ENCODE measurements at regions not wholly inside any gene's neighbourhood (a gene's known extent, or its start where the extent isn't known, plus 50 kb on each side); places are given as distances from the start of the nearest gene placed in this dataset.

DNA sequence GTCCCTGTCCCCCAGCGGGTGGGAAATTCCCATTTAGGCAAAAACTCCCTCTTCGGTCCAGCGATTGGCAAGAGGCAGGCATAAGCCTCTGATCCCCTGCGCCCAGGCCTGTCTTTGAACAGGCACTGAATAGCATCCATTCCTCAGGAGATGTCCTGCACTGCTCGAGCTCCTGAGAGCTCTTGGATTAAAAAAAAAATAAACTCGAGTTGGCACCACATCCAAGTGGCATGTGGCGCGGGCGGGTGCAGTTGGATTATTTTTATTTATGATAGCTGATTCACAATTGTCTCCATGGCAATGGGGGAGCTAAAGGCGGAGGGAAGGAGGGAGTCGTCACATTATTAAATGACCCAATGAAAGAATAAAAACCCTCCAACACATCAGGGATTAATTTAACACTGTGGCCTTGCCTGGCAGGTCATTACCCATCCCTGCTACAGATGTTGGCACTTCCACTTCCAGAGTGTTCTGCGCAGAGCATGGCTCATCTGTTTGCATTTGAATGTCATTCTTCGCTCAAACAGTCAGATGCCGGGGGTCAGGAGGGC, 207.2 kb downstream of the AACS start:
- no peak for DNase-seq

DNA sequence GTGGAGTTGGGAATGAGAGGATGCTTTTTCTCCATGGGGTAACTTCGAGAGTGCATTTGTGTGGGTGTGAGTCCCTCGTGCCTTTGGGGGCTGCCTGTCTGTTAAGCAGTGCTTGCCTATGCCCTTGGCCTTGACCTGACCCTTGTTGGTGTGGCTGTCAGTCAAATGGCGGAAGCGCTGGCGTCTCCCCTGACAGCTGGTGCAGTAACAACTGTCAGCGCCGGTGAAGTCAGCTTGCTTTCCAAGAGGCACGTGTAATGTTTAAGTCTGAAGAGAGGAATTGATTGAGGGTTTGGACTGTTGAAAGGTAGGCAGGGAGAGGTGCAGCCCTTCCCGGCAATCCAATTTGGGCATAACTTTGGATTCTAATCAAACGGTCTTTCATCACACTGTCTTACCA, 211.3 kb downstream of the AACS start:
- no peak for DNase-seq

DNA sequence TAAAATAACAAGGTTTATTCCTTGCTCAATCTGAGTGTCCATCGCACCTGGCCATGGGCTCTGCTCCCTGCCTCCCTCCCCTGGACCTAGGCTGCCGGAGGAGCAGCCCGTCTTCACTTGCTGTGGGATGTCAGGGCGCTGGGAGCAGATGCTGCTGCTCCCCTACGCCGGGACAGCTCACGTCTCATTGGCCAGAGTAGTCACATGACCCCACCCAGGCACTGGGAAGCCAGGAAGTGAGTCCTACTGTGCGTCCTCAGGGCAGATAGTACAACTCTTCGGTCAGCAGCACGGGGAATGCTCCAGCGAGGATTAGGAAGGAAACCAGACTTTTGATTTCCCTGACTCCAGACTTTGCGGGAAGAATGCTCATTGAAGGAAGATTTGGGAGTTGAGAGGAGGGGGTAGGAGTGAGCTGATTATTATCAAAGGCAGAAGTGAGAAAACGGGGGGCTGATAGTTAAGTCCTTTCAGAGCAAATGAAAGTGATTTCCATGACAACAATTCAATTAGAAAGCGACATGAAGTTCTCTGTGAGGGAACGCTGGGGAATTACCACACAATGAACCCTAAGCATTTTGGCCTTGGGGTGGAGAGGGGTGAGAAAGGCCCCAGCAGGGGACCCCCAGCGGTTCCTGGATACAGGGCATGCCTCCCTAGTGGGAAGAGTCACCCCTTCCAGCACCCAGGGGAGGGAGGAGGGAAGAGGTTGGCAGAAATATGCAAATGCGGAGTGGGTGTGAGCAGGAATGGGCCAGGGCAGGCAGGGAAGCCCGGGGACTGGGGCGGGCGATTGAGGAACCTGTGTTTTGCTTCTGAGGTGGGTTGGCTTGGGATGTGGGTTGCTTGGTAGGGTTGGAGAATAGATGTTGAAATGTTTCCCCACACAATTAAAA, 215.5 kb downstream of the AACS start:
- DNase-seq: no peak

DNA sequence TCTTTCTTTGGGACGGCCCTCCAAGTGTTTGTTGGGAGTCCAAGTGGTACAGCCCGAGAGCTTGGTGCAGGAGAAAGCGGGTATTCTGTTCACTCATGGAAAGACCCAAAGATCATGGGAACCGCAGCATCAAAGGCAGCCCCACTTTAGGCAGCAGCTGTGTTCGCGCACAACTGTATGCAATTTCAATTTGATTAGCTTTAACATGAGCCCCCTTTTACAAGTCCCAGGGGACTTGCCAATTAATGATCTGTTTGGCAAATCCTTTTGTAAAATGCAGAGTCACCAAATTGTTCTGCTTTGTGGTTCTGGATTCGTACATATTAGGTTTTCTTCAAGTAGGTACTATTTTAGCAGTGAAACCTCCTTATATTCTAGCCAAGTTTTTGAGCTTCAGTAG, 217.7 kb downstream of the AACS start:
- no peak for DNase-seq

DNA sequence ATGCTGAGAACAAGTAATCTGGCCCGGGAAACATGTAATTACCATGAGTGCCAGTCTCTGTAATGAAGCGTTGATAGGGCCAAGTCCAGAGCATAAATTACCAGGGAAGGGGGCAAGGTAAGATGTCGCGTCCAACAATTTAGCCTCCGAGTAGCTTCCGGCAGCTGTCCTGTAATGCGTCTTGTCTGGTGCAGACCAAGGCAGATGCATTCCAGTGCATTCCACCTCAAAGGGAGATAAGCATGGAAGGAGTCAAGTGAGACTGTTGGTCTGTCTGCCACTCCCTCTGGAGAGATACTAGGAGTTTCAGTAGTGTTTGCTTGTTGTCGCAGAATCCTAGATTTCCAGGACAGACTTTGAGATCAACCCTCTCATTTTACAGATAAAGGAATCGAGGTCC, 218.3 kb downstream of the AACS start:
- DNase-seq: no peak

DNA sequence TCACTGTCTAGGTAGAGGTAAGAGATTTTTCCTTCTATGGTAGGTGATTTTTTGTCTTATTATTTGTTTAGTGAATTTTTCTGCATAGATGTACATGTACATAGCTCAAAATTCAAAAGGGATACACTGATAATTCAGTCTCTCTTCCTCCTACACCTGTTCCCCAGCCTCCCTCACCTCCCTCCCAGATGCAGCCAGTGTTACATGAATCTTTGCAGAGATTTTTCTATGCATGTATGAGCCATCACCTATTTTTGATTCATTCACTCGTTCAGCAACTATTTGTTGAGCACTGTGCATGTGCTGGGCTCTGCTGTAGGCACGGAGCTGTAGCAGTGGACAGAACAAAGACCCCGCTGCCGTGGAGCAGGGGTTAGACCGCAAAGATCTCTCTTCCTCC, 218.9 kb downstream of the AACS start:
- no peak for DNase-seq

DNA sequence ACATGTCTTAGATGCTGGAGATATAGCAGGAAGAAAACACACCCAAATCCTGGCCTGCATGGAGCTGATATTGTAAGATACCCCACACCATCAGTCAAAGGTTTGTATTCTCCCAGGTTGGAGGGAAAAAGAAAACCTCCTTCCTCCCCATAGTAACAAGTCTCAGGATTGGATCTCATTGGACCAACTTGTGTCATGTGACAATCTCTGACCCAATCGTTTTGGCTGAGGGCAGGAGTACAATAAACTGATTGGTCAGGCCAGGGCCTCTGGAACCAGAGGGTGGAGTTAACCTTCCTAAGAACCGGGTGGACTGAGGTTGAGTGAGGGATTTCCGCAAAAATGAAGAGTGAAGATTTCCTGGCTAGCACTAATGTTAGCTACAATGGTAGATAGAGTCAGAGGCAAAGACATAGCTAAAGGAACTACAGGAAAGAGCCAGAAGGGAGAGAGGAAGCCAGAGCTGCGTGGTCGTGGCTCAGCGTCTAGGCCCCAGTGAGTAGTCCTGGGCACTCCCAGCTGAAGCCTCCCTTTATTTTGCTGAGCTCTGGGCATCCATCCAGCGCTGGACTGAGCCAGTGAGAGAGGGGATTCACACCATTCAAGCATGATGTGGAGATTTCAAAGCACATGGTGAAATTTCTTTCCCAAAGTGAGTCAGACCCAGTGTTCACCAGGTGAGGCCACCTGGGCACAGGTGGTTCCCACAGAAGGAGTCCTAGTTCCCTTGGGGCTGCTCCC, 219.9 kb downstream of the AACS start:
- DNase-seq: no peak

DNA sequence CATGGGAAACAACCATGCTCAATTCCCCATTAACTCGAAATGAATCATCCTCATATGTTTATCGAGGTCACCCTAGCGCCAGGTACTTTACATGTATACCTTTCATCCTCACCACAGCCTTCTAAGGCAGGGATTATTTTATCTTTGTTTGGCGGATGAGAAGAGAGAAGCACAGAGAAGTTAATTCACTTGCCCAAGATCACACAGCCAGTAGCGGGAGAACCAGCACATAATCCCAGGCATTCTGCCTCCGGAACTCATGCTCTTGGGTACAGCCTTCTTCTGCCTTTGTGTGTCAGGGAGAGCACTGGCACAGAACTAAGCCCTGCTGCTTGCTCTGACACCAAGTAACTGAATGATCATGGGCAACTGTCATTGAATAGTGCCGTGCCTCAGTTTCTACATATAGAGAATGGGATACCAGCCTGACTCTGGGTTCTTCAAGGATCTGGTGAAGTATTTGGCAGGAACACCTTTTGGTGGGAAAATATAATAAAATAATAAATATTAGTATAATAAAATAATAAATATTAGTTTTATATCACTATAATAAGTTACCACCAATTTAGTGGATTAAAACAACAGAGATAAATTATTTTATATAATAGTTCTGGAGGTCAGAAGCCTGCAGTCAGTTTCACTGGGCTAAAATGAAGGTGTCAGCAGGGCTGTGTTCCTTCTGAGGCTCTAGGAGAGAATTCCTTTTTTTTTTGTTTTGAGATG, 220.9 kb downstream of the AACS start:
- DNase-seq: no peak

DNA sequence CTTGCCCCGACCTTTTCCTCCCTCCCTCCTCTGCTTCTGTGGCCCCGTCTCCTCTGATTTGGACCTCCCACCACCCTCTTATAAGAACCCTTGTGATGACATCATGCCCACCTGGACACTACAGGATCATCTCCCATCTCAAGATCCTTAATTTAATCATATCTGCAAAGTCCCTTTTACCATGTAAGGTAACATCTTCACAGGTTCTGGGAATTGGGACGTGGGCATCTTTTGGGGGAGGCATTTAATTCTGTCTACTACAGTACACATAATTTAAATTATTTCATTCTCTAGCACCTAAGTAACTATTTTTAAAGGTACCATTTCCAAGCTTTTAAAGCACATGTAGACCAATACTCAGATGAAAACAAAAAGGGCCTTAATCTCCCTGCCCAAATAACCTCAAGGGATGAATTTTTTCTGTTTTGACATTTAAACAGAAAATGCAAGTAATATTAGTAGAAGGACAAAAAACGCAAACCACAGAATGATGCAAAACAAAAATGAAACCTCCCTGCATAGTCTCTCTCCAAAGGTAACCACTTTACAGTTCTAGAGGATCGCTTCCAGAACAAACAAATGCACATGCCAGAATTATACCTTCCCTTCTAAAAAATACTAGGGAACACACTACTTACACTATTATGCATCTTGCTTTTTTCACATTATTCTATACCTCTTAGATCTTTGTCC, 222.1 kb downstream of the AACS start:
- no peak for DNase-seq

DNA sequence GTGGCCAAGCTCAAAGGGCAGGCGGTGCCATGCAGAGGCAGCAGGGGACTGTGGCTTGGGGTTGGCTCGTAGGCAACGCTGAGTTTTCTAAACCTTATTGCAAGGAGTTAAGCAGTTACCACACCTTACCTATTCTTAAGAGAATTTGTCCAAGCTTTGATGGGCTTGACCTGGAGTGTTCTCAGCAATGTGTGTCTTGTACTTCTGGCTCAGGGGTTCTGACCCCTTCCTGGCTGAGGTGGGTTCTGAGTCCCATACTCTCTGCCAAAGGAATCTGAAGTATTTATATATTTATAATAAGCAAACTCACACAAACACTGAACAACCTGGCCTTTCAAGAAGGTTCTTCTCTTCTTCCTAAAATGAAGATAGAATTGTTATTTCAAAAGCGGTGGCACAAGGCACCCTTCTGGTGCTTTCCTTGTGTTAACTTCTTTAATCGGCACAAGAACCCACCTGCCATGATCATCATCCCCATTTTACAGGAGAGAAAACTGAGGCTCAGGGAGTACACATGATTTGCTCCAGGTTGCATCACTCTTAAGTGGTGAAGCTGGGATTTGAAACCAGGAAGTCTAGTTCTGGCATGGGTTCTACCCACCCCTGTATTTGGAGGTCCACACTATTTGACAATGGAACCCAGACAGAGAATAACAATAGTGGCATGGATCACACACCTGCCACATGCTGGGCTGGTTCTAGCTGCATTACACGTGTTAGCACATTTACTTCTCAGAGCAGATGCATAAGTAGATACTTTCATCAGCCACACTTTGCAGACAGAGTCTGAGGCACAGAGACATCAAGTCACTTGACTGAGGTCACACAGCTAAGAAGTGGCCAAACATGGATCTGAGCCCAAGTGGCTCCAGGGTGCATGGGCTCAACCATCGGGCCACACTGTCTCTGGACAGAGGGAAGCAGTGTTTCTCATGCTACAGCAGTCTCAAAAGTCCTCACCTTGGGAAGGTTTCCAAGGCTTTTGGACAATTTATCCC, 224.0 kb downstream of the AACS start:
- no peak for DNase-seq

DNA sequence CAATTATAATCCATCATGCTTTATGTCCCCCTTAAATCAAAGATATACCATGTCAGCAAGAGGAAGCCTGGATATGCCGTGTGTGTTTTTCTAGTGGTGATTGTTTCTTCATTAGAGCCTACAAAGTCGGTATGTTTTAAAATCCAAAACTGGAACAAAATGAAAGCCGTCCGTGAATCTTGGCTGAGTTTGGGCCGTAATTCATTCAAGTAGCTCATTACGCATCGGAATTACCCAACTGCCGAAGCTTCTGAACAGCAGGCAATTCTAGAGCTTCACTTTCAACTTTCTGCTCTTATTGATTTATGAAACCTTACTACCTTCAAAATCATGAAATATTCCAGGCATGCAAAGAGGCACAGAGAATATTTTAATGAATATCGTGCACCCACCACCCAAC, 224.7 kb downstream of the AACS start:
- no peak for DNase-seq

DNA sequence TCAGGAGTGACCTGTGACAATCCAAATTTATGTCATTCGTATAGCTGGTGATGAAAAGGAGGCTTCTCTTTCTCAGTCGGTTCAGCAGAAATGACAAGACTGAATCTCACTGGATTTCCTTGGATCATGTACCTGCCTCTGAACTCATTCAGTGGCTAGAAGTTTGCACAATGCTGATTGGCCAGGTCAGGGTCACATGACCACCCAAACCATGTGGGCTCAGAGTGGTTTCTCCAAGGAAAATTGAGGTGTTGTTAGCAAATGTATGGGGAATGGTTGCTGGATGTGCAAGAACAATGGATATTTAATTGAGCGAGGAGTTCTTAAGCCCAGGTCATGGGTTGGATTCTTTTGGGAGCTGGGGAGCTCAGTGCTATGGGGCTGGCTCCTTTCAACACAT, 227.5 kb downstream of the AACS start:
- DNase-seq: no peak

DNA sequence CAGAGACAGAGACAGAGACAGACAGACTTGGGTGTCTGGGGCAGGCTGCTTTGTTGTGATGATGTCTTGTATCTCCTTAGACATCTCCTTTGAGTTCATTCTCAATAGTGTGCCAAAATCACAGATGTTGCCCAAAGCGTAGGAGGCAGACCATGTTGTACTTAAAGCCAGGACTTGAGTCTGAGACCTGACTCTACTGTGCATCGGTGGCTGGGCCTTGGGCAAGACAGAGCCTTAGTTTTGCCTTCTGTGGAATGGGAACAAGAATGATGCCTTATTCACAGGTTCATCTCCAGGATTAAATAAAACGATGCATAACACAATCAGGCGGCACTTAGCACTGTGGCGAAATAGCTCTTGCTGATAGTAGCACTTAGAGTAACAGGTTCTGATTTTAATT, 230.3 kb downstream of the AACS start:
- no peak for DNase-seq

DNA sequence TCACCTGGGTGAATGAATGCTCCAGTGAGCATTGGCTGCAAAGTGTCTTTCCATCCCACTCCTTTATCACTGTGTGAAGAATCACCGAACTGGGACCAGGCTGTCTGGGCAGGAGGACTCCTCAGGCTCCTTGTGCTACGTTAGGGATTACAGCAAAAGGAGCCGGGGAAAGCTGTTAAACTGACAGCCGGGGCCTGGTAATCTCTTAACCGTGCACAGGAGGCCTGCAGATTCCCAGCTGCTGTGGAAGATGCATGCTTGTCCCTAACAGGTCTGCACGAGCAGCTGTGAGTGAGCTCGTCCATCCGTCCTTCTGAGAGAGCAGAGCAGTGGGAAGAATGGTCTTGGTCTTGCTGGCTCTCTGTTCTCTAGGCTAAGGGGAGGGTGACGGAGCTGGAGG, 231.5 kb downstream of the AACS start:
- no peak for DNase-seq

DNA sequence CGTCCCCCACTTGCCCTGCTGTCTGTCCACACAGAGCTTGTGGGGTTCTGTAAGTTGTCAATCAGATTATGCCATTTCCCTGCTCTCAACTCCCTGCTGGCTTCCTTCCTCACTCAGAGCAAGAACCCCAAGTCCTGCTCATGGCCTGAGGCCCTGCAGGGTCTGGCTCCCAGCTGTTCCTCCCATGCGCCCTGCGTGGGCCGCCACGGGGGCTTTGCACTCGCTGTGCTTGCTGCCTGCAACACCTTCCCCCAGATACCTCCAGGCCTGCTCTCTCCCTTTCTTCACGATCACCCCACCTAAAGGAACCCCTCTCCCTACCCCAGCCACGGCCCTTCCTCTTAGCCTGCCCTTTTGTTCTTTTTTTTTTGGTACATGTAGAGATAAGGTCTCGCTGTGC, 234.6 kb downstream of the AACS start:
- DNase-seq: no peak

DNA sequence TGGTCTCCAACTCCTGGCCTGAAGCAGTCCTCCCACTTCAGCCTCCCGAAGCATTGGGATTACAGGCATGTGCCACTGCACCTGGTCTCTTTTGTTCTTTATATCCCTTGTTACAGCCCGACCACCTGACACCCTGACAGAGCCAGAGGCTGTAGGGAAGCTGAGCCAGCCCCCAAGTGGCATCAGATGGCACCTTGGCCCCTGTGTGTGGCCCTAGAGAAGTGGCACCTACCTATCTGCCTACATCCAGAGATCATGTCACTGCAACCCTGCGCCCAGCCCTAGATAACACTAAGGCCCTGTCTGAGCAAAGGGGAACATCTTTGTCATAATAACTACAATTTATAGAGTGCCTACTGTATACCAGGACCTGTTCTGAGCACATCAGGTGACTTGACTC, 235.0 kb downstream of the AACS start:
- DNase-seq: no peak

DNA sequence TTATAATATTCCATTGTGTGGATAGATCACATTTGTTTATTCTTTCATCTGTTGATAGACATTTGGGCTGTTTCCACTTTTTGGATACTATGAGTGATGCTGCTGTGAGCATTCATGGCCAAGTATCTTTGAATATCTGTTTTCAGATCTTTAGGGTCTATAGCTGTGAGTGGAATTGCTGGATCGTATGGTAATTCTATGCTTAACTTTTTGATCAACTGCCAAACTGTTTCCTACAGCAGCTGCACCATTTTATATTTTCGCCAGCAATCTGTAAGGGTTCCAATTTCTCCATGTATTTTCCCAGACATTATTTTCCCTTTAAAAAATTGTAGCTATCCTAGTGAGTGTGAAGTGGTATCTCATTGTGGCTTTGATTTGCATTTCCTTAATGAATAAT, 238.1 kb downstream of the AACS start:
- DNase-seq: no peak

DNA sequence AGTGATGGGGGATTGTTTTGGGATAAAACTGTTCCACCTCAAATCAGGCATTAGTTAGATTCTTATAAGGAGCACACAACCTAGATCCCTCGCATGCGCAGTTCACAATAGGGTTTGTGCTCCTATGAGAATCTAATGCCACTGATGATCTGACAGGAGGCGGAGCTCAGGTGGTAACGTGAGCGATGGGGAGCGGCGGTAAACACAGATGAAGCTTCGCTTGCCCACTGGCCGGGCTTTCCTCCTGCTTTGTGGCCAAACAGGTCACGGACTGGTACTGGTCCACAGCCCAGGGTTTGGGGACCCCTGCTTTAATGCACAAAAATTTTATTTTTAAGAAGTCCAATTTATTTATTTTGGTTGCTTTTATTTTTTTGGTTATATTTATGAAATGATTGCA, 238.8 kb downstream of the AACS start:
- DNase-seq: no peak

DNA sequence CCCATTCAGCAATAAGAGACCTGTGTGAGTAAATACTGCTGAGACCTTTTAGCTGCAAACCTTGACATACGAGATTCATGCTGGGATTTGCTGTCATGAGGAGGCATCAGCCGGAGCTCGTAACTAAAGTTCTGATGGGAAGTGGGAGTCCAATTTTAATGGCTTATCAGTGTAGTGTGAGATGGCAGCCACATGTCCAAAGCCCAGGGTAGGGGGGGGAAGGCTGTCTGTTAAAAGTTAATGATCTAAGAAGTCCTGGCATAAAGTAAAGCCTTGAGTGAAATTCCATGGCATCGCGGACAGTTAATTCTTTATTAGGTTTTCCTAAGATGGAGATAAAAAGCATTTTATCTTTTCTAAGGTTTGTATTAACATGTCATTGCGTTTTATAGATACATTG, 240.0 kb downstream of the AACS start:
- no peak for DNase-seq

DNA sequence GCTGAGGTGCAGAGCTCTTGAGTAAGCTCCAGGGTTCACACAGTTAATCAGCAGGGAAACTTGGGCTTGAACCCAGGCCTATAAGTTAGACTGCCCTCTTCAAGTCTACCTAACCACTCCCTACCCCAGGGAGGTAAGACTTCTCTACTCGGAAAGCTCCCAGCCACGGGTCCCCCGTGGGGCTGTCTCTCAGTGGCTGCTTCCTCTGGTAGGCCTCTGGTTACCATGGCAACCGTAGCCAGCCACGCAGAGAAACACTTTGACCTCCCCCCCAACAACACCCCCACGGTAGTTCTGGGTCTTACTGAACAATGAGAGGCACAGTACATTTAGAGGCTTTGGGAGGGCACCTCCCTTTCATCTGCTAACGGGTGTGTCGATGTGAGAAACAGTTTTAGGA, 245.2 kb downstream of the AACS start:
- no peak for DNase-seq

DNA sequence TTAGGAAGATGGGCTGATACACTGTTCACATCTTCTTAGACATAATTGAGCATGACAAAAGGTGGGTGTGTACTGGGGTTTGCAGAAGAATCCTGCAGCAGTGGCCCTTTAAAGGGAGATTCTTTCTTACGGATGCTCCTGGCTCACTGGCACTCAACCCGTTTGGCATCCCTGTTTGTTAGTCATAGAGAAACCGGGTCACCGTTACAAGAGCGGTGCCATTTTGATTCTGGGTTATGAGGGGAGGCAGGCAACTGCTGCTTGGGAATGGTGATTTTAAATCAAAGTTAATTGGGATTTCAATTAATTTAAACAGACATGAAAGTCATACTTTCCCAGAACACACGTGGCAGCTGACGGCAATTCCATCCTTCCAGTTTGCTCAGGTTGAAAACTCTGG, 245.8 kb downstream of the AACS start:
- no peak for DNase-seq

DNA sequence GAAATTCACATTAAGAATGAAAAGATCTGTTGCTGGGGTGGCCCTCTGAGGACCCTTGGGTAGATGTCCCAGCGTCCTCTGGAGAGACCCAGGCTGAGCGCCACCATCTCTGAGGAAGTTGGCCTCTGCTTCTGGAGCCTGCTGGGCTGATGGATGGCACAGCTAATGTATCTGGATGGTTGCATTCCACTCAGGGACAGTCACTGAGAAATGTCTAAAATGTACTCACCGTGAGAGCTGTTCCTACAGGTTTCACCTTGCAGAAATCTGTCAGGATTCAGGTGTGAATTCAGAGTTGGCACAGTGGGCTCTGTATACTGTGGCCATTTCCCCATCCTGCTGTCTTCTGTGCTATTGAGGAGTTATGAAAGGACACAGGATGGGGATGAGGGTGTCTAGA, 247.2 kb downstream of the AACS start:
- no peak for DNase-seq
